Activated naive CD4-positive, alpha-beta T cell treated with anti-CD3 and anti-CD28 coated beads, Interleukin-2, amount 50 U/mL, for 24 hours (primary cell): ENCODE measurements at regions not wholly inside any gene's neighbourhood (a gene's known extent, or its start where the extent isn't known, plus 50 kb on each side); places are given as distances from the start of the nearest gene placed in this dataset.

Source experiments
- H3K27ac Mint-ChIP-seq: one replicate; pipeline ENCODE4 v1.8.0; 2021; ENCODE audit warnings: mild to moderate bottlenecking, mixed read lengths
- H3K27me3 Mint-ChIP-seq: one replicate; pipeline ENCODE4 v1.8.0; 2021; ENCODE audit warnings: mixed read lengths
- H3K36me3 Mint-ChIP-seq: one replicate; pipeline ENCODE4 v1.8.0; 2021; ENCODE audit warnings: mixed read lengths
- H3K4me1 Mint-ChIP-seq: one replicate; pipeline ENCODE4 v1.8.0; 2021; ENCODE audit warnings: mixed read lengths
- H3K4me3 Mint-ChIP-seq: one replicate; pipeline ENCODE4 v1.8.0; 2021; ENCODE audit warnings: mild to moderate bottlenecking, mixed read lengths
- H3K9me3 Mint-ChIP-seq: one replicate; pipeline ENCODE4 v1.8.0; 2021; ENCODE audit warnings: mixed read lengths

DNA sequence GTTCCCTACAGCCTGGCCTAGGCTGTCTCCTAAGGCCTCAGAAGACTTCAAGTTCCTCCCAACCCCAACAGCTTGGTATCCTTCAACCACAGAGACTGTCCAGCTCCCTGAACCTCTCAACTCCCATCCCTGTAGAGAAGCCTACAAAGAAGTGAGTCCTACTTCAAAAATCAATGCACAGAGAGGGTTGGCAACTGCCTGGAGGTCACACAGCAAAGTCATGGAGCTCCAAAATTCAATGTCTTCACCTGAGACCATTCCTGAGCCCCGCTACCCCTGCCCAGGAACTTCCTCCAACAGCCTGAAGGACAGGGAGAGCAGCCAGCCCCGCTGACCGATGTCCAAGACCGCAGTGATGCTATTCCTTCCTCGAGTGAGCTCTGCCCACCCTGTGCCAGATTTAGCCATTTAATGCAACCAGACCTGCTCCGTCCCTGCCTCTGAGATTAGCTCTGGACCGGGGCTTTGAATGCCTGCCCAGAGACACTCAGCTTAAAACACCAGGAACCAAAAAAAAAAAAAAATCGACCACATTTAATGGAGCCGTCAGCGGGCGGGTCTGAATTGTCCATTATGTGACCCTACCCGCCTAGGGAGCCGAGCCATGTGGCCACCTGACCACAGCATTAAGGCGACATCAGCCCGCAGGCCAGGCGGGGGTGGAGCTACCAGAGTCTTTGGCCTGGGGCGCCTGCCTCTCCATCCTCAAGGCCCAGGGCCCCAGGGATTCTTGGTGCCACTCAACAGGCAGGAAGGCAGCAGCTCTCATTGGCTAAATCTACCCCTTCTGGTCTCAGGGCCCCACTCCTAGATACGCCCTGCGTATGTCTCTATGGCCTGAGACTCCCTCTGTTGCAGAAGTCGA lies 148.6 kb downstream of the SYF2 start:
- H3K9me3 Mint-ChIP-seq: no peaks in the 10 kb centered on the region
- no peak overlapping the region for H3K4me3 Mint-ChIP-seq
- H3K27ac Mint-ChIP-seq: no peak overlapping the region
- H3K27me3 Mint-ChIP-seq: no peaks in the 10 kb centered on the region
- no peaks in the 10 kb centered on the region for H3K36me3 Mint-ChIP-seq
- H3K4me1 Mint-ChIP-seq: no peaks in the 10 kb centered on the region

- no peaks in the 10 kb centered on the region for H3K27me3 Mint-ChIP-seq
- no peak overlapping the region for H3K4me3 Mint-ChIP-seq
- no peaks in the 10 kb centered on the region for H3K4me1 Mint-ChIP-seq
- no peak overlapping the region for H3K27ac Mint-ChIP-seq
- no peaks in the 10 kb centered on the region for H3K9me3 Mint-ChIP-seq
- H3K36me3 Mint-ChIP-seq: no peaks in the 10 kb centered on the region
These were observed 149.3 kb downstream of the SYF2 start for GRCh38 chr1:25082995-25083394.

GRCh38 chr1:25082216-25082899 lies 149.9 kb downstream of the SYF2 start:
- no peaks in the 10 kb centered on the region for H3K27me3 Mint-ChIP-seq
- no peak overlapping the region for H3K4me3 Mint-ChIP-seq
- no peaks in the 10 kb centered on the region for H3K4me1 Mint-ChIP-seq
- H3K9me3 Mint-ChIP-seq: no peaks in the 10 kb centered on the region
- no peak overlapping the region for H3K27ac Mint-ChIP-seq
- H3K36me3 Mint-ChIP-seq: no peaks in the 10 kb centered on the region

DNA sequence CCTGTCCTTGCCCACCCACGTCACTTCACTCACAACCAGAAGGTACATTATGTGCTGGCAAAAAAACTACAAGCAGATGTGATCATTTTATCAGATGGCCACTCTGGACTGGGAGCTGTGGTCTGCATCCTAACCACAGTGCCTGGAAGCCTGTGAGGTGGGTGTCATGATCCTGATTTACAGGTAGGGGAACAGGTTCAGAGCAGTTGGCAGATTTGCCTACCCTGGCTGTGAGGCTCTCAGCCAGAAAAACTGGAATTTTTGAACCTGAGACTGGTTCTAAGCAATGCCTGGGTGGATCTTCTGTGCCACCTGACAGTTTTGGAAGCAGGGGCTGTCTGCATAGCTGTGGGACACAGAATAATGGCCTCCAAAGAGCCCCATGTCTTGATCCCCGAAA lies 150.8 kb downstream of the SYF2 start:
- H3K27ac Mint-ChIP-seq: no peak overlapping the region
- no peak overlapping the region for H3K4me3 Mint-ChIP-seq

GRCh38 chr1:25080294-25081209 lies 150.5 kb upstream of the RUNX3 start:
- Mint-ChIP-seq H3K4me1 (no peaks in the 10 kb centered on the region), H3K27ac (no peak overlapping the region), H3K9me3 (no peaks in the 10 kb centered on the region), H3K36me3 (peaks cover 2% of the 10 kb centered on the region), H3K27me3 (no peaks in the 10 kb centered on the region), H3K4me3 (no peak overlapping the region)

More for the DNA sequence above, 150.8 kb downstream of the SYF2 start:
- peaks cover under 1% of the 10 kb centered on the region for H3K36me3 Mint-ChIP-seq
- H3K9me3 Mint-ChIP-seq: no peaks in the 10 kb centered on the region
- no peaks in the 10 kb centered on the region for H3K4me1 Mint-ChIP-seq
- H3K27me3 Mint-ChIP-seq: no peaks in the 10 kb centered on the region

GRCh38 chr1:25079048-25079447 lies 149.0 kb upstream of the RUNX3 start:
- Mint-ChIP-seq H3K36me3 (peaks cover 2% of the 10 kb centered on the region), H3K9me3 (no peaks in the 10 kb centered on the region), H3K4me3 (no peak overlapping the region), H3K4me1 (no peaks in the 10 kb centered on the region), H3K27ac (no peak overlapping the region), H3K27me3 (no peaks in the 10 kb centered on the region)

- Mint-ChIP-seq H3K36me3 (peaks cover 2% of the 10 kb centered on the region), H3K9me3 (no peaks in the 10 kb centered on the region), H3K4me1 (no peaks in the 10 kb centered on the region), H3K27me3 (peaks cover 2% of the 10 kb centered on the region), H3K27ac (peak overlapping the region; percentile 74), H3K4me3 (no peak overlapping the region)
These were observed 144.5 kb upstream of the RUNX3 start for GRCh38 chr1:25074351-25075227.

- Mint-ChIP-seq H3K36me3 (peaks cover 2% of the 10 kb centered on the region), H3K27me3 (peaks cover 2% of the 10 kb centered on the region), H3K4me3 (no peak overlapping the region), H3K4me1 (no peaks in the 10 kb centered on the region), H3K27ac (no peak overlapping the region), H3K9me3 (no peaks in the 10 kb centered on the region)
These were observed 143.7 kb upstream of the RUNX3 start for GRCh38 chr1:25073640-25074270.

GRCh38 chr1:25072461-25072860 lies 142.4 kb upstream of the RUNX3 start:
- H3K27ac Mint-ChIP-seq: peak overlapping the region; percentile 68
- no peak overlapping the region for H3K4me3 Mint-ChIP-seq
- H3K4me1 Mint-ChIP-seq: no peaks in the 10 kb centered on the region
- no peaks in the 10 kb centered on the region for H3K9me3 Mint-ChIP-seq
- peaks cover 2% of the 10 kb centered on the region for H3K36me3 Mint-ChIP-seq
- H3K27me3 Mint-ChIP-seq: peaks cover 2% of the 10 kb centered on the region

- no peaks in the 10 kb centered on the region for H3K36me3 Mint-ChIP-seq
- no peaks in the 10 kb centered on the region for H3K9me3 Mint-ChIP-seq
- no peak overlapping the region for H3K27ac Mint-ChIP-seq
These were observed 138.8 kb upstream of the RUNX3 start for GRCh38 chr1:25068829-25069228.

GRCh38 chr1:25068316-25068715 lies 138.2 kb upstream of the RUNX3 start:
- Mint-ChIP-seq H3K36me3 (no peaks in the 10 kb centered on the region), H3K4me3 (no peak overlapping the region), H3K4me1 (peaks cover 20% of the 10 kb centered on the region), H3K27me3 (peaks cover 2% of the 10 kb centered on the region), H3K9me3 (no peaks in the 10 kb centered on the region), H3K27ac (no peak overlapping the region)

More at GRCh38 chr1:25068829-25069228, 138.8 kb upstream of the RUNX3 start:
- H3K4me3 Mint-ChIP-seq: no peak overlapping the region
- peaks cover 2% of the 10 kb centered on the region for H3K27me3 Mint-ChIP-seq
- H3K4me1 Mint-ChIP-seq: peaks cover 16% of the 10 kb centered on the region

DNA sequence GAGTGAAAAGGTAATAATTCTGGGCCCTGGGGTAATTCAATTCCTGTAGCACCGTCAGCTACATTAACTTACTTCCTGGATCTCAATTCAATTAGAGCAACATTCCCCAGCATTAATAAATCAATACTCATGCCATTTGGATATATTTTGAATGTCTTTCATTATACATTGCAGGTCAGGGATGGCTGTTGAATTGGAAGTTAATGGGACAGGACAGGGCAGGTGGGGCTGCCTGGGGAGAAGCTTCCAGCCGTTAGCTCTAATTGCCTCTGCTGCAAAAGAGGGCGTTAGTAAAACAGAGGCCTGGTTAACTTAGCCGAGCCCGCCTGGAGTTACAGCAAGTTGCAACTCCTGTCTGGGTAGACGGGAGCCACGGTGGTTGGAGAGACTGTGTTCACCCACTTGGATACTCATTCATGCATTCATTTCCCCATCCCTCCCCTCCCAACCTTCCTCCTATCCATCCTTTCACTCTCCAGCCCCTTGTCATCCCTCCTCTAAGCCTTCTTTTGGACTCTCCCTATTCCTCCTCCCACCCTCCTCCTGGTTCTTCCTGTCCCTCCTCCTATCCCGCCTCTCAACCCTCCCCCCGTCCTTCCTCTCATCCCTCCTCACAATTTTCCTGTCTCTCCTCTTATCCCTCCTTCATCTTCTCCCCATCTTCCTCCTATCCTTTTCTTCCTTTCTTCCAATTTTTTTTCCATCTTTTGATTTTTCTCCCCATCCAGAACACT lies 137.6 kb upstream of the RUNX3 start:
- H3K4me3 Mint-ChIP-seq: no peak overlapping the region

GRCh38 chr1:25066731-25067517 lies 136.8 kb upstream of the RUNX3 start:
- Mint-ChIP-seq H3K36me3 (no peaks in the 10 kb centered on the region), H3K27me3 (peaks cover under 1% of the 10 kb centered on the region), H3K4me1 (peaks cover 20% of the 10 kb centered on the region), H3K4me3 (no peak overlapping the region), H3K27ac (no peak overlapping the region), H3K9me3 (no peaks in the 10 kb centered on the region)

More for the DNA sequence above, 137.6 kb upstream of the RUNX3 start:
- Mint-ChIP-seq H3K36me3 (no peaks in the 10 kb centered on the region), H3K9me3 (no peaks in the 10 kb centered on the region), H3K4me1 (peaks cover 20% of the 10 kb centered on the region), H3K27ac (peak overlapping the region; percentile 9), H3K27me3 (peaks cover 2% of the 10 kb centered on the region)
